Gastrocnemius medialis (tissue), 4 donors: ENCODE measurements at regions not wholly inside any gene's neighbourhood (a gene's known extent, or its start where the extent isn't known, plus 50 kb on each side); places are given as distances from the start of the nearest gene placed in this dataset.

Source experiments
- ATAC-seq, 2 donors: fragments of 150-250 bp; one replicate each; pipeline ENCODE4 v1.9.1; 2016
- DNase-seq, 2 donors: peaks; one replicate each; pipeline ENCODE4 v3.0.0-alpha.2; 2019
- H3K27ac ChIP-seq, 4 donors: fragments of 200-600 bp; sonication (generic); 1 replicate in 1 of 4; 2 replicates in 3 of 4; pipeline ENCODE4 v1.5.1; 2016 to 2018; ENCODE audit warnings: mild to moderate bottlenecking in 2 of 4, moderate library complexity in 1 of 4
- H3K27me3 ChIP-seq, 3 donors: fragments of 200-600 bp; sonication (generic) in 2 of 3; 1 replicate in 1 of 3; 2 replicates in 2 of 3; pipeline versions ENCODE4 v1.5.1 to v1.6.0; 2016 to 2019; ENCODE audit warnings: mild to moderate bottlenecking in 1 of 3, moderate library complexity in 1 of 3
- H3K36me3 ChIP-seq, 2 donors: fragments of 200-600 bp; sonication (generic) in 1 of 2; one replicate each; pipeline ENCODE4 v1.5.1; 2017 to 2018
- H3K4me1 ChIP-seq, 2 donors: fragments of 200-600 bp; sonication (generic) in 1 of 2; one replicate each; pipeline ENCODE4 v1.5.1; 2016 to 2017; ENCODE audit warnings: mild to moderate bottlenecking in 2 of 2
- H3K4me3 ChIP-seq, 4 donors: fragments of 200-600 bp; sonication (generic) in 3 of 4; 1 replicate in 1 of 4; 2 replicates in 3 of 4; pipeline ENCODE4 v1.5.1; 2016 to 2019; ENCODE audit warnings: mild to moderate bottlenecking in 2 of 4
- H3K9me3 ChIP-seq, 3 donors: fragments of 200-600 bp; sonication (generic) in 2 of 3; 1 replicate in 1 of 3; 2 replicates in 2 of 3; pipeline ENCODE4 v1.5.1; 2016 to 2019
- POLR2A ChIP-seq, 2 donors: fragments of 450-650 bp; IDR thresholded peaks; one replicate each; pipeline ENCODE4 v1.6.1; 2017; ENCODE audit warnings: antibody characterized with exemption in 2 of 2, mild to moderate bottlenecking in 2 of 2, moderate library complexity in 2 of 2
- in situ Hi-C, 4 donors: fragments of 200-750 bp; cut with MboI; loops; one replicate each; pipeline versions ENCODE4 v1.15.0 to v1.8.0; 2017; ENCODE audit warnings: low sequenced_read_pairs in 4 of 4
- intact Hi-C: fragments of 100-400 bp; cut with DNase I; formaldehyde crosslinking; loops from one replicate; pipeline ENCODE4 v1.15.1; 2023; ENCODE audit warnings: low total_unique reads
- TF ChIP-seq, protein P1 (sequence below), 5 experiments: fragments of 450-650 bp in 3 of 5; fragments of 200-600 bp in 2 of 5; sonication (generic) in 2 of 5; IDR thresholded peaks in 4 of 5; conservative IDR thresholded peaks in 1 of 5; 1 replicate in 4 of 5; 2 replicates in 1 of 5; pipeline ENCODE4 v1.5.1; 2016 to 2019; ENCODE audit warnings: antibody characterized with exemption in 5 of 5, mild to moderate bottlenecking in 3 of 5, moderate library complexity in 3 of 5

DNA sequence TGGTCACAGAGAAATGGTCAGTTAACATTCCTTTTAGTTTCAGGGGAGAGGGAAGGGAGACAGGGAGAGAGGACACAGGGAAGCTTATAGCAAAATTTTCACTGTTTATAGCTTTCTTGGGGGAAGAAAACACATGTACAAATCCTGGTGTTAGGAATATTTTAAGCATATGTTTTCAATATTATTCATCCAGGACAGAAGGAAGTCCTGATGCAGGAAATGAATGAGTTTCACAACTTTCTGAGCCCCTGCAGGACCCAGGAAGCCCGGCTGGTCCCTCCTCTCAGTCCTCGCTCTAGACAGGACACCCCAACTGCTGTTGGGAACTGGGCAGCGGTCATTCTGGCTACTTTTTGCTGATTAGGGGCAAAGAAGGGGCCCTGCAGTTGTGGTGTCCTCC lies 71.1 kb upstream of the ZDHHC17 start:
- no peaks in the 10 kb centered on the region for H3K9me3 ChIP-seq
- intact Hi-C loops, result no loop called here
- no peaks in the 10 kb centered on the region for H3K4me1 ChIP-seq
- H3K27me3 ChIP-seq, result no peaks in the 10 kb centered on the region
- no peak overlapping the region for H3K27ac ChIP-seq
- ATAC-seq (no peak), DNase-seq (no peak)
- no peaks in the 10 kb centered on the region for H3K36me3 ChIP-seq
- H3K4me3 ChIP-seq, result no peak overlapping the region
- TF ChIP-seq POLR2A (IDR thresholded peaks at IDR 0.05), result no peak
- TF ChIP-seq, protein P1, sequence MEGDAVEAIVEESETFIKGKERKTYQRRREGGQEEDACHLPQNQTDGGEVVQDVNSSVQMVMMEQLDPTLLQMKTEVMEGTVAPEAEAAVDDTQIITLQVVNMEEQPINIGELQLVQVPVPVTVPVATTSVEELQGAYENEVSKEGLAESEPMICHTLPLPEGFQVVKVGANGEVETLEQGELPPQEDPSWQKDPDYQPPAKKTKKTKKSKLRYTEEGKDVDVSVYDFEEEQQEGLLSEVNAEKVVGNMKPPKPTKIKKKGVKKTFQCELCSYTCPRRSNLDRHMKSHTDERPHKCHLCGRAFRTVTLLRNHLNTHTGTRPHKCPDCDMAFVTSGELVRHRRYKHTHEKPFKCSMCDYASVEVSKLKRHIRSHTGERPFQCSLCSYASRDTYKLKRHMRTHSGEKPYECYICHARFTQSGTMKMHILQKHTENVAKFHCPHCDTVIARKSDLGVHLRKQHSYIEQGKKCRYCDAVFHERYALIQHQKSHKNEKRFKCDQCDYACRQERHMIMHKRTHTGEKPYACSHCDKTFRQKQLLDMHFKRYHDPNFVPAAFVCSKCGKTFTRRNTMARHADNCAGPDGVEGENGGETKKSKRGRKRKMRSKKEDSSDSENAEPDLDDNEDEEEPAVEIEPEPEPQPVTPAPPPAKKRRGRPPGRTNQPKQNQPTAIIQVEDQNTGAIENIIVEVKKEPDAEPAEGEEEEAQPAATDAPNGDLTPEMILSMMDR (IDR thresholded peaks at IDR 0.05 in 4 of 5, conservative IDR thresholded peaks at IDR 0.05 in 1 of 5), result no peak
- in situ Hi-C loops, result no loop called here

DNA sequence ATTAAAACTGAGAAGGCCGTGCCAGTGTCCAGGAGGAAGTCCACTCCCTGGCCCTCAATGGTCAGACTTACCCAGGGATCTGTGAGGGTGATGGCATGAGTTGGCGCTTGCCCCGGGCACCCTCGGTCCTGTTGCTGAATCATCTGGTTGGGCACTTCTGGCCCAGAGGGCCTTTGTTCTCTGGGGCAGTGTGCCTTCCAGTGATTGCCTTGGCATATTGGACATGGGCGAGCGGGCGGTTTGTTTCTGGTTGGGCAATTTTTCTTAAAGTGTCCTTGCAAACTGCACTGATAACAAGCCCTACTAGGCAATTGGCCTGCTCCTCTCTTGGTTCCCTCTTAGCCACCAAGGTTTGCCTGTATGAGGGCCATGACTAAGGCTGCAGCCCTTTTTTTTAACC lies 69.5 kb upstream of the ZDHHC17 start:
- intact Hi-C loops, result no loop called here
- no peak for ATAC-seq
- Histone ChIP-seq H3K4me1 (no peaks in the 10 kb centered on the region), H3K9me3 (no peaks in the 10 kb centered on the region), H3K27ac (no peak overlapping the region), H3K36me3 (no peaks in the 10 kb centered on the region), H3K27me3 (no peaks in the 10 kb centered on the region), H3K4me3 (no peak overlapping the region)
- in situ Hi-C loops, result no loop called here
- TF ChIP-seq, protein P1 (IDR thresholded peaks at IDR 0.05 in 4 of 5, conservative IDR thresholded peaks at IDR 0.05 in 1 of 5), result no peak
- TF ChIP-seq POLR2A (IDR thresholded peaks at IDR 0.05), result no peak
- peak in 1 of 2 donors; percentile 14 for DNase-seq

DNA sequence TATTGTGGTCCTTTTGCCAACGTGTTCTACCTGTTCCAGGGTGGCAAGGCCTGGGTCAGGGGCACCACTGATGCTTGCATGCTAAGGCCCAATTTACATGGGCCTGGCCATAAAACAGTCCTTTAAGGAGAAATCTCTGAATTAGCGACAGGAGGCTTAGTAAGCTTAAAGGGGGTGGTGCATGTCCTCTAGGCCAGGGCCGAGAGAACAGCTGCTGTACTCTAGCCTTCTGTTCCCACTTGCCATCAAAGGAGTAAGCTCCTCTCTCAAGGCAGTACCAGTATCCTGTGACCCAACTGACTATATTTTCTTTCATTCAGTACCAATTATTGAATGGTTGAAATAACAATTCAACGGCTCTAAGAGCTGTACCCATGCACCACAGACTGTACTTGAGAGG lies 67.7 kb upstream of the ZDHHC17 start:
- TF ChIP-seq, protein P1 (IDR thresholded peaks at IDR 0.05 in 4 of 5, conservative IDR thresholded peaks at IDR 0.05 in 1 of 5), result no peak
- TF ChIP-seq POLR2A (IDR thresholded peaks at IDR 0.05), result no peak
- H3K4me1 ChIP-seq, result no peaks in the 10 kb centered on the region
- DNase-seq (no peak), ATAC-seq (no peak)
- no peaks in the 10 kb centered on the region for H3K36me3 ChIP-seq
- H3K27ac ChIP-seq, result no peak overlapping the region
- H3K4me3 ChIP-seq, result no peak overlapping the region
- intact Hi-C loops (no loop called here), in situ Hi-C loops (no loop called here)
- H3K27me3 ChIP-seq, result no peaks in the 10 kb centered on the region
- H3K9me3 ChIP-seq, result no peaks in the 10 kb centered on the region

DNA sequence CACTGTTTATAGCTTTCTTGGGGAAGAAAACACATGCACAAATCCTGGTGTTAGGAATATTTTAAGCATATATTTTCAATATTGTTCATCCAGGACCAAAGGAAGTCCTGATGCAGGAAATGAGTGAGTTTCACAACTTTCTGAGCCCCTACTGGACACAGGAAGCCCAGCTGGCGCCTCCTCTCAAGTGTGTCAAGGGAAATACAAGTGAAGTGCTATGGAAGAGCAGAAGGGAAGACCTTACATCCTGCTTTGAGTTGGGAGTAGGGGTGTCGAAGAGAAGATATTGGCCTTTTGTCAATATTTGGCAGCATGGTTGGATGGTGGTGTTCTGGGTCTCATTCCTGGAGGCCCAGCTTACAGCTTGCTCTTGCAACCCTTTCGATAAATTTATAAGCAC lies 66.1 kb upstream of the ZDHHC17 start:
- Histone ChIP-seq H3K36me3 (no peaks in the 10 kb centered on the region), H3K27ac (no peak overlapping the region), H3K27me3 (no peaks in the 10 kb centered on the region), H3K9me3 (no peaks in the 10 kb centered on the region), H3K4me3 (no peak overlapping the region), H3K4me1 (no peaks in the 10 kb centered on the region)
- intact Hi-C loops, result no loop called here
- no peak for TF ChIP-seq POLR2A (IDR thresholded peaks at IDR 0.05)
- TF ChIP-seq, protein P1 (IDR thresholded peaks at IDR 0.05 in 4 of 5, conservative IDR thresholded peaks at IDR 0.05 in 1 of 5), result no peak
- ATAC-seq (no peak), DNase-seq (no peak)
- in situ Hi-C loops, result no loop called here

DNA sequence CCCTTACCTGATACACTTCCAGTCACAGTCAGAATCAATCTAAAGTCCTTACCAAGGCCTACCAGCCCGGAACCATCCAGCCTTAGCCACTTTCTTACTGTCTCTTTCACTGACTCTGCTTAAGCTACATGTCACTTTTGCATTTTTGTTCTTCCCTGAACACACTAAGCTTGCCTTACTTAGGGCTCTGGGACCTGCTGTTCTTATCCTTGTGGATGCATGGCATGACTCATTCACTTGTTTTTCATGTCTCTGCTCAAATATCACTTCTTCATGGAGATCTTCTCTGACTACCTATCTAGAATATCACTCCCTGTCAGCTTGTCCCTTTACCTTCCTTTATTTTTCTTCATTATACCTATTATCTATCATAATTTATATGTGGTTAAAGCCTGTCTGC lies 65.6 kb upstream of the ZDHHC17 start:
- no peak overlapping the region for H3K27ac ChIP-seq
- no peak for ATAC-seq
- intact Hi-C loops (no loop called here), in situ Hi-C loops (no loop called here)
- no peak for DNase-seq
- H3K27me3 ChIP-seq, result no peaks in the 10 kb centered on the region
- H3K36me3 ChIP-seq, result no peaks in the 10 kb centered on the region
- H3K4me1 ChIP-seq, result no peaks in the 10 kb centered on the region
- TF ChIP-seq POLR2A (IDR thresholded peaks at IDR 0.05), result no peak
- TF ChIP-seq, protein P1 (IDR thresholded peaks at IDR 0.05 in 4 of 5, conservative IDR thresholded peaks at IDR 0.05 in 1 of 5), result no peak
- no peak overlapping the region for H3K4me3 ChIP-seq
- no peaks in the 10 kb centered on the region for H3K9me3 ChIP-seq
